ENCODE measurements at regions not wholly inside any gene's neighbourhood (a gene's known extent, or its start where the extent isn't known, plus 50 kb on each side); places are given as distances from the start of the nearest gene placed in this dataset.

- TF ChIP-seq, protein P1, sequence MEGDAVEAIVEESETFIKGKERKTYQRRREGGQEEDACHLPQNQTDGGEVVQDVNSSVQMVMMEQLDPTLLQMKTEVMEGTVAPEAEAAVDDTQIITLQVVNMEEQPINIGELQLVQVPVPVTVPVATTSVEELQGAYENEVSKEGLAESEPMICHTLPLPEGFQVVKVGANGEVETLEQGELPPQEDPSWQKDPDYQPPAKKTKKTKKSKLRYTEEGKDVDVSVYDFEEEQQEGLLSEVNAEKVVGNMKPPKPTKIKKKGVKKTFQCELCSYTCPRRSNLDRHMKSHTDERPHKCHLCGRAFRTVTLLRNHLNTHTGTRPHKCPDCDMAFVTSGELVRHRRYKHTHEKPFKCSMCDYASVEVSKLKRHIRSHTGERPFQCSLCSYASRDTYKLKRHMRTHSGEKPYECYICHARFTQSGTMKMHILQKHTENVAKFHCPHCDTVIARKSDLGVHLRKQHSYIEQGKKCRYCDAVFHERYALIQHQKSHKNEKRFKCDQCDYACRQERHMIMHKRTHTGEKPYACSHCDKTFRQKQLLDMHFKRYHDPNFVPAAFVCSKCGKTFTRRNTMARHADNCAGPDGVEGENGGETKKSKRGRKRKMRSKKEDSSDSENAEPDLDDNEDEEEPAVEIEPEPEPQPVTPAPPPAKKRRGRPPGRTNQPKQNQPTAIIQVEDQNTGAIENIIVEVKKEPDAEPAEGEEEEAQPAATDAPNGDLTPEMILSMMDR (IDR thresholded peaks at IDR 0.05) = no peak
- no peak for TF ChIP-seq POLR2A (IDR thresholded peaks at IDR 0.05)
Observed at GRCh38 chr11:131192628-131193027, 177.8 kb upstream of the NTM start.
